ENCODE measurements at regions not wholly inside any gene's neighbourhood (a gene's known extent, or its start where the extent isn't known, plus 50 kb on each side); places are given as distances from the start of the nearest gene placed in this dataset.

DNA sequence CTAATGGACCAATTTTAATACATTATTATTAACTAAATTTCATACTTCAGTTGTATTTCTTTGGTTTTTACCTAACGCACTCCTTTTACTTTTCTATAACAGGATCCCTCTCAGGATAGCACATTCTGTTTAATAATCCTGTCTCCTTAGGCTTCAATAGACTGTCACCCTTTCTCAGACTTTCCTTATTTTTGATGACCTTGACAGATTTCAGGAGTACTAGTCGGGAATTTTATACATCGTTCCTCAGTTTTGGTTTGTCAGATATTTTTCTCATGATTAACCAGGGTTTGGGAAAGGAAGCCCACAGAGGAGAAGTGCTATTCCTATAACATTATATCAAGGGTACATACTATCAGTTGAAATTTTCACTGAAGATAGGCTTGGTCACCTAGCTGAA lies 768.0 kb upstream of the GJE1 start:
- Histone ChIP-seq H3K9me3 (ENCODE audit: control insufficient read depth, low read length) (peaks cover 6% of the 10 kb centered on the region), H3K4me1 (ENCODE audit: control insufficient read depth, insufficient read depth, low read length) (no peaks in the 10 kb centered on the region), H3K36me3 (ENCODE audit: control insufficient read depth, insufficient read depth, low read length) (no peaks in the 10 kb centered on the region), H3K27ac (ENCODE audit: low read depth, low read length) (no peak overlapping the region), H3K9ac (ENCODE audit: extremely low read depth, low read length, poor library complexity, severe bottlenecking) (no peak overlapping the region), H3K27me3 (ENCODE audit: control insufficient read depth, insufficient read depth, low read length, poor library complexity, severe bottlenecking) (no peaks in the 10 kb centered on the region), H3K4me3 (ENCODE audit: low read length) (no peak overlapping the region)
- H3K27me3 Mint-ChIP-seq (ENCODE audit: insufficient read depth) = no peaks in the 10 kb centered on the region
- H3K9me3 Mint-ChIP-seq = peaks cover 17% of the 10 kb centered on the region
- no peak for DNase-seq
- H3K4me1 Mint-ChIP-seq = no peaks in the 10 kb centered on the region
- H3K36me3 Mint-ChIP-seq (ENCODE audit: low read depth) = no peaks in the 10 kb centered on the region
- WGBS, 2 experiments (ENCODE audit: insufficient coverage in 1 of 2, insufficient read length in 1 of 2) = 89 to 90% methylated on average over 3 of the region's 3 CpGs
- H3K27ac Mint-ChIP-seq = no peak overlapping the region
- H3K4me3 Mint-ChIP-seq = no peak overlapping the region
- TF ChIP-seq, protein P1, sequence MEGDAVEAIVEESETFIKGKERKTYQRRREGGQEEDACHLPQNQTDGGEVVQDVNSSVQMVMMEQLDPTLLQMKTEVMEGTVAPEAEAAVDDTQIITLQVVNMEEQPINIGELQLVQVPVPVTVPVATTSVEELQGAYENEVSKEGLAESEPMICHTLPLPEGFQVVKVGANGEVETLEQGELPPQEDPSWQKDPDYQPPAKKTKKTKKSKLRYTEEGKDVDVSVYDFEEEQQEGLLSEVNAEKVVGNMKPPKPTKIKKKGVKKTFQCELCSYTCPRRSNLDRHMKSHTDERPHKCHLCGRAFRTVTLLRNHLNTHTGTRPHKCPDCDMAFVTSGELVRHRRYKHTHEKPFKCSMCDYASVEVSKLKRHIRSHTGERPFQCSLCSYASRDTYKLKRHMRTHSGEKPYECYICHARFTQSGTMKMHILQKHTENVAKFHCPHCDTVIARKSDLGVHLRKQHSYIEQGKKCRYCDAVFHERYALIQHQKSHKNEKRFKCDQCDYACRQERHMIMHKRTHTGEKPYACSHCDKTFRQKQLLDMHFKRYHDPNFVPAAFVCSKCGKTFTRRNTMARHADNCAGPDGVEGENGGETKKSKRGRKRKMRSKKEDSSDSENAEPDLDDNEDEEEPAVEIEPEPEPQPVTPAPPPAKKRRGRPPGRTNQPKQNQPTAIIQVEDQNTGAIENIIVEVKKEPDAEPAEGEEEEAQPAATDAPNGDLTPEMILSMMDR (conservative IDR thresholded peaks at IDR 0.05) = no peak

DNA sequence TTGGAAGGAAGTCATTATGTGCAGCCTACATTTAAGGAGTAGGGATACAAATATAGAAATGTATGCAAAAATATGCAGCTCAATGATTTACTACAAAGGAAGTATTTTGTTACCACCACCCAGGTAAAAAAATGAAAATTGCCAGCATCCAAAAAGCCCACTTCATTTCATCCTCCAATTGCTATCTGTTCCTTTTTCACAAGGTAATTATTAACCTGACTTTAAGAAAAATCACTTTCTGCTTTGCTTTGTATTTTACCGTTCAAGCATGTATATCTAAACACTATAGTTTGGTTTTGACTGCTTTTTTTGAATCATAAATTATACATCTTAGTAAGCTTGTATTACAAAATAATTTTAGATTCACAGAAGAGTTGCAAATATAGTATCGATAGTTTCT lies 768.5 kb upstream of the GJE1 start:
- Histone ChIP-seq H3K36me3 (ENCODE audit: control insufficient read depth, insufficient read depth, low read length) (no peaks in the 10 kb centered on the region), H3K27ac (ENCODE audit: low read depth, low read length) (no peak overlapping the region), H3K9me3 (ENCODE audit: control insufficient read depth, low read length) (peaks cover 3% of the 10 kb centered on the region), H3K27me3 (ENCODE audit: control insufficient read depth, insufficient read depth, low read length, poor library complexity, severe bottlenecking) (no peaks in the 10 kb centered on the region), H3K4me1 (ENCODE audit: control insufficient read depth, insufficient read depth, low read length) (no peaks in the 10 kb centered on the region), H3K4me3 (ENCODE audit: low read length) (no peak overlapping the region), H3K9ac (ENCODE audit: extremely low read depth, low read length, poor library complexity, severe bottlenecking) (no peak overlapping the region)
- H3K36me3 Mint-ChIP-seq (ENCODE audit: low read depth) = no peaks in the 10 kb centered on the region
- H3K4me1 Mint-ChIP-seq = no peaks in the 10 kb centered on the region
- H3K4me3 Mint-ChIP-seq = no peak overlapping the region
- H3K27me3 Mint-ChIP-seq (ENCODE audit: insufficient read depth) = no peaks in the 10 kb centered on the region
- H3K9me3 Mint-ChIP-seq = peaks cover 13% of the 10 kb centered on the region
- 100% methylated on average over 2 of the region's 2 CpGs; no CpG with 5 or more reads in 1 of the 2 experiments for WGBS, 2 experiments (ENCODE audit: insufficient coverage in 1 of 2, insufficient read length in 1 of 2)
- TF ChIP-seq, protein P1 (conservative IDR thresholded peaks at IDR 0.05) = no peak
- no peak for DNase-seq
- H3K27ac Mint-ChIP-seq = no peak overlapping the region

DNA sequence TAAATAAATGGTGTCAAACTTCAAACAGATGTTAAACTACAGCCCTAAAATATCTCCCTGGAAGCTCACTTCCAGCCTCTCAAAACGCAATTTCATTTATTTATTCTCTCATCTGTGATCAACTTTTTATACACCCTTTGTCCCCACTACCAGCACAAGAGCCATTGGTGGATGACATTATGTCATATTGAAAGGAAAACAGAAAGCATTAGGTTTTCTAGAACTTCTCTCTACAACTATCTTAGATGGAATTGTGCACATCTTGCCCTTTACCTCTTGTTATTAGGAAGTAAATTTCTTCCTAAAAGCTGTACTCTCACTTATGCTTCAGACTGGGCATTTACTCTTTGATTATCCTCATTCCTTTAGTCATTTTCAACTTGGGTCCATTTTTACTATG lies 771.2 kb upstream of the GJE1 start:
- Mint-ChIP-seq H3K27ac (no peak overlapping the region), H3K9me3 (peaks cover 10% of the 10 kb centered on the region), H3K4me1 (no peaks in the 10 kb centered on the region), H3K27me3 (ENCODE audit: insufficient read depth) (no peaks in the 10 kb centered on the region), H3K4me3 (no peak overlapping the region), H3K36me3 (ENCODE audit: low read depth) (no peaks in the 10 kb centered on the region)
- Histone ChIP-seq H3K27ac (ENCODE audit: low read depth, low read length) (no peak overlapping the region), H3K9ac (ENCODE audit: extremely low read depth, low read length, poor library complexity, severe bottlenecking) (no peak overlapping the region), H3K36me3 (ENCODE audit: control insufficient read depth, insufficient read depth, low read length) (no peaks in the 10 kb centered on the region), H3K27me3 (ENCODE audit: control insufficient read depth, insufficient read depth, low read length, poor library complexity, severe bottlenecking) (no peaks in the 10 kb centered on the region), H3K4me1 (ENCODE audit: control insufficient read depth, insufficient read depth, low read length) (no peaks in the 10 kb centered on the region), H3K9me3 (ENCODE audit: control insufficient read depth, low read length) (no peaks in the 10 kb centered on the region), H3K4me3 (ENCODE audit: low read length) (no peak overlapping the region)
- TF ChIP-seq, protein P1 (conservative IDR thresholded peaks at IDR 0.05) = no peak
- no peak for DNase-seq
- 88% methylated on average over 1 of the region's 1 CpG; no CpG with 5 or more reads in 1 of the 2 experiments for WGBS, 2 experiments (ENCODE audit: insufficient coverage in 1 of 2, insufficient read length in 1 of 2)

Measured in endodermal cell (in vitro differentiated cells).